ENCODE measurements at regions not wholly inside any gene's neighbourhood (a gene's known extent, or its start where the extent isn't known, plus 50 kb on each side); places are given as distances from the start of the nearest gene placed in this dataset.

DNA sequence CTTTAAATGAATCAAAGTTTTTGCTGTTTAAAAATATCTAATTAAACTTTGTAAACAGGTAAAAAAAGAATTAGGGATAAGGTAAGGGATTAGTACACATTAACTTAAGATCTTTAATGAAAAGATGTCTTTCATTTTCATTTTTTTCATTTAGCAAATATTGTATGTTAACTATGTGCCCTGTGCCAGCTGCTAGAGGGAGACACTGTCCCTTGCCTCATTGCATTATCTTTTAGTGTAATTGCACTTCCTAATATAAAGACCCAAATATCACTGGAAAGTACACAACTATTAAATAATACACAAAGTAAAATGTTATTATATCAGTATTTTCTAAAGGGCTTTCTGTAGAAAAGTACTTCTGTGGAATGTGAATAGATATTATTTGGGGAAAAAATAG lies 102.7 kb downstream of the GPR37 start:
- TF ChIP-seq, protein P1, sequence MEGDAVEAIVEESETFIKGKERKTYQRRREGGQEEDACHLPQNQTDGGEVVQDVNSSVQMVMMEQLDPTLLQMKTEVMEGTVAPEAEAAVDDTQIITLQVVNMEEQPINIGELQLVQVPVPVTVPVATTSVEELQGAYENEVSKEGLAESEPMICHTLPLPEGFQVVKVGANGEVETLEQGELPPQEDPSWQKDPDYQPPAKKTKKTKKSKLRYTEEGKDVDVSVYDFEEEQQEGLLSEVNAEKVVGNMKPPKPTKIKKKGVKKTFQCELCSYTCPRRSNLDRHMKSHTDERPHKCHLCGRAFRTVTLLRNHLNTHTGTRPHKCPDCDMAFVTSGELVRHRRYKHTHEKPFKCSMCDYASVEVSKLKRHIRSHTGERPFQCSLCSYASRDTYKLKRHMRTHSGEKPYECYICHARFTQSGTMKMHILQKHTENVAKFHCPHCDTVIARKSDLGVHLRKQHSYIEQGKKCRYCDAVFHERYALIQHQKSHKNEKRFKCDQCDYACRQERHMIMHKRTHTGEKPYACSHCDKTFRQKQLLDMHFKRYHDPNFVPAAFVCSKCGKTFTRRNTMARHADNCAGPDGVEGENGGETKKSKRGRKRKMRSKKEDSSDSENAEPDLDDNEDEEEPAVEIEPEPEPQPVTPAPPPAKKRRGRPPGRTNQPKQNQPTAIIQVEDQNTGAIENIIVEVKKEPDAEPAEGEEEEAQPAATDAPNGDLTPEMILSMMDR (IDR thresholded peaks at IDR 0.05): no peak
- no peak for TF ChIP-seq POLR2AphosphoS5 (IDR thresholded peaks at IDR 0.05; ENCODE audit: low read depth, low read length)
- TF ChIP-seq, protein P2, sequence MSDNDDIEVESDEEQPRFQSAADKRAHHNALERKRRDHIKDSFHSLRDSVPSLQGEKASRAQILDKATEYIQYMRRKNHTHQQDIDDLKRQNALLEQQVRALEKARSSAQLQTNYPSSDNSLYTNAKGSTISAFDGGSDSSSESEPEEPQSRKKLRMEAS (IDR thresholded peaks at IDR 0.05; ENCODE audit: low read depth): no peak
- no peak for TF ChIP-seq RAD21 (IDR thresholded peaks at IDR 0.05; ENCODE audit: low read length)
- TF ChIP-seq JUND (IDR thresholded peaks at IDR 0.05): no peak
- TF ChIP-seq NRF1 (IDR thresholded peaks at IDR 0.05; ENCODE audit: low read depth, low read length): no peak
- TF ChIP-seq, protein P3, sequence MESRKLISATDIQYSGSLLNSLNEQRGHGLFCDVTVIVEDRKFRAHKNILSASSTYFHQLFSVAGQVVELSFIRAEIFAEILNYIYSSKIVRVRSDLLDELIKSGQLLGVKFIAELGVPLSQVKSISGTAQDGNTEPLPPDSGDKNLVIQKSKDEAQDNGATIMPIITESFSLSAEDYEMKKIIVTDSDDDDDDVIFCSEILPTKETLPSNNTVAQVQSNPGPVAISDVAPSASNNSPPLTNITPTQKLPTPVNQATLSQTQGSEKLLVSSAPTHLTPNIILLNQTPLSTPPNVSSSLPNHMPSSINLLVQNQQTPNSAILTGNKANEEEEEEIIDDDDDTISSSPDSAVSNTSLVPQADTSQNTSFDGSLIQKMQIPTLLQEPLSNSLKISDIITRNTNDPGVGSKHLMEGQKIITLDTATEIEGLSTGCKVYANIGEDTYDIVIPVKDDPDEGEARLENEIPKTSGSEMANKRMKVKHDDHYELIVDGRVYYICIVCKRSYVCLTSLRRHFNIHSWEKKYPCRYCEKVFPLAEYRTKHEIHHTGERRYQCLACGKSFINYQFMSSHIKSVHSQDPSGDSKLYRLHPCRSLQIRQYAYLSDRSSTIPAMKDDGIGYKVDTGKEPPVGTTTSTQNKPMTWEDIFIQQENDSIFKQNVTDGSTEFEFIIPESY (IDR thresholded peaks at IDR 0.05; ENCODE audit: borderline replicate concordance, low read depth): no peak
- no peak for TF ChIP-seq EP300 (IDR thresholded peaks at IDR 0.05; ENCODE audit: borderline replicate concordance in 1 of 2, low read depth in 1 of 2, low read length in 1 of 2)
- TF ChIP-seq FOXJ3 (CRISPR knock-in tag; IDR thresholded peaks at IDR 0.05): no peak
- TF ChIP-seq MXI1 (IDR thresholded peaks at IDR 0.05; ENCODE audit: low read depth, low read length): no peak
- no peak for TF ChIP-seq TEAD4 (IDR thresholded peaks at IDR 0.05; ENCODE audit: borderline replicate concordance, insufficient read depth)
- no peak for TF ChIP-seq TAF1 (IDR thresholded peaks at IDR 0.05; ENCODE audit: borderline replicate concordance, low read depth, low read length)
- TF ChIP-seq FOXM1 (IDR thresholded peaks at IDR 0.05; ENCODE audit: low read depth): no peak
- TF ChIP-seq, protein P4, sequence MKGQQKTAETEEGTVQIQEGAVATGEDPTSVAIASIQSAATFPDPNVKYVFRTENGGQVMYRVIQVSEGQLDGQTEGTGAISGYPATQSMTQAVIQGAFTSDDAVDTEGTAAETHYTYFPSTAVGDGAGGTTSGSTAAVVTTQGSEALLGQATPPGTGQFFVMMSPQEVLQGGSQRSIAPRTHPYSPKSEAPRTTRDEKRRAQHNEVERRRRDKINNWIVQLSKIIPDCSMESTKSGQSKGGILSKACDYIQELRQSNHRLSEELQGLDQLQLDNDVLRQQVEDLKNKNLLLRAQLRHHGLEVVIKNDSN (IDR thresholded peaks at IDR 0.05; ENCODE audit: borderline replicate concordance, low read depth): no peak

All from SK-N-SH (cell line).